GM10266 (cell line): ENCODE measurements at regions not wholly inside any gene's neighbourhood (a gene's known extent, or its start where the extent isn't known, plus 50 kb on each side); places are given as distances from the start of the nearest gene placed in this dataset.

Source experiments
- DNase-seq: peaks from one replicate; pipeline ENCODE4 v3.0.0; 2012; ENCODE audit errors: extremely low spot score
- TF ChIP-seq, protein P1 (sequence below): IDR thresholded peaks from 2 replicates; pipeline ENCODE4 v1.5.1; 2012; ENCODE audit warnings: mild to moderate bottlenecking, low read depth; ENCODE audit not compliant: control insufficient read depth, insufficient read depth; ENCODE audit errors: missing control alignments

DNA sequence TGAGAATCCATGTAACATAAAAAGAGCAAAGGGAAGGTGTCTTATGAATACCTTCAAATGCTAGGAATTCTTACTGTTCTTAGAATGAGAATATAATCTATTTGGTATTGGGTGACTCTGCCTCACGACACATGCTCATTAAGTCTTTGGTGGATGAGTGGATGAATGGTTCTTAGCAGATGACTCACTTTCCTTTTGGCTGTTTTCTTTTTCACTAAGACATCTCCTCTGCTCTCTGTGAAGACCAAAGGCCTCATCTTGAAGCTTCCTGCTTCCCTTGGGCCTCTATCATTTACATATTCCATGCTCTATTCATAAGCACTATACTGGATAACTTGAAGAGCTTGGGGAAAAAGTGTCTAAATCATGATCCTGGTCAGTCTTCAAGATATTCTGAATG, 468.1 kb downstream of the SPATA31D1 start:
- TF ChIP-seq, protein P1, sequence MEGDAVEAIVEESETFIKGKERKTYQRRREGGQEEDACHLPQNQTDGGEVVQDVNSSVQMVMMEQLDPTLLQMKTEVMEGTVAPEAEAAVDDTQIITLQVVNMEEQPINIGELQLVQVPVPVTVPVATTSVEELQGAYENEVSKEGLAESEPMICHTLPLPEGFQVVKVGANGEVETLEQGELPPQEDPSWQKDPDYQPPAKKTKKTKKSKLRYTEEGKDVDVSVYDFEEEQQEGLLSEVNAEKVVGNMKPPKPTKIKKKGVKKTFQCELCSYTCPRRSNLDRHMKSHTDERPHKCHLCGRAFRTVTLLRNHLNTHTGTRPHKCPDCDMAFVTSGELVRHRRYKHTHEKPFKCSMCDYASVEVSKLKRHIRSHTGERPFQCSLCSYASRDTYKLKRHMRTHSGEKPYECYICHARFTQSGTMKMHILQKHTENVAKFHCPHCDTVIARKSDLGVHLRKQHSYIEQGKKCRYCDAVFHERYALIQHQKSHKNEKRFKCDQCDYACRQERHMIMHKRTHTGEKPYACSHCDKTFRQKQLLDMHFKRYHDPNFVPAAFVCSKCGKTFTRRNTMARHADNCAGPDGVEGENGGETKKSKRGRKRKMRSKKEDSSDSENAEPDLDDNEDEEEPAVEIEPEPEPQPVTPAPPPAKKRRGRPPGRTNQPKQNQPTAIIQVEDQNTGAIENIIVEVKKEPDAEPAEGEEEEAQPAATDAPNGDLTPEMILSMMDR: no peak
- DNase-seq: no peak

DNA sequence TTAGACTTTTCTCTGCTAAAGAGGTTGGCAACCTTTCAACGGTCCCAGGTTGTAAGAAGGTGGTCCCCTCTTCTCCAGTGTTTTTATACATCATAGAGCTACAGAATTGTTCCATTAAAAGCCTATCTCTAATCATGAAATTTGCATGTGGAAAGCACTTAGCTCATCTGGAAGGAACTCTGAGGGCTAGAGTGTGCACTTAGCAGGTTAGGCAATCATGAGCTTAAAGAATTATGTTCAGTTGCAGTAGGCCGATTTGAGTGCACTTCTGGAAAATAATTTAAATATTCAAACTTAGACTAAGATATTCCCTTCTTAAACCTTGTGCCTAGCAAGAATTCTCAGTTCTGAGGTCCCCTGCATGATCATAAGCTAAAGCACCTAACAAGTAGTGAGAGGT, 468.7 kb downstream of the SPATA31D1 start:
- TF ChIP-seq, protein P1: no peak
- DNase-seq: no peak

DNA sequence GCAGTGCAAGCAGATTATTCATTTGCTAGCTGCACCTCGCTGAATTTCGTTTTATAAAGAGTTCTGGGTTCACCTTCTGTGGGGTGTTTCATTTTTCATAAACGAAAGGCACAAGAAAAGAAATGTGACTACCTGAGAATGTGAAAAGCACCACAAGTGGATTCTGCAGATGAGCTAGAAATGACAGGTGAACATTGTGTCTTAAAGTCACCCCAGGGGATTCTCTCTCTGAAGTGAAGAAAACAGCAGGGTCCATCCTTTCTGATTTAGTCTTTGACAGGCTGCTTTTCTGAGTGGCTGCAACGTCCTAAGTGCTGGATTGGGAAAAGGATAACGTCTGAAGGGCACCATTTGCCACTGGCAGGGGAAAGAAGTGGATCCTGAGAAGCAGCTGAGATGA, 469.3 kb downstream of the SPATA31D1 start:
- TF ChIP-seq, protein P1: no peak
- no peak for DNase-seq

DNA sequence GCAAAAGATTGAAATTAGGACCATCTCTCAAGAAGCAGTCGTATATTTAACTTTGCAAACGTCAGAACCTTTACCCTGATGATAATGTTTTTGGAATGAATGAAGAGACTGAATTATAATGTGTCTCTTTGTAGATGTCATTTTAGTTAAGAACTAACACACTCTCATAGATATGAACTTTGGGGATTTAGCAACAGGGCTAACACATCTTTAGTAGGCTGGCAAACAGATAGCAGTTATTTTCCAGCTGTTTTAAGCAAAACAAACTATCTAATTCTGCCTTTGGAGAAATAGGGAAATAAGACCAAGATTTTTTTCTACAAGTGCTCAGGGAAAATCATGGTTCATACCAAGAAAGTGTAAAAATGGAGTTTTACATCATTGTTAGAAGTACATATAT, 469.7 kb downstream of the SPATA31D1 start:
- no peak for DNase-seq
- TF ChIP-seq, protein P1: no peak

DNA sequence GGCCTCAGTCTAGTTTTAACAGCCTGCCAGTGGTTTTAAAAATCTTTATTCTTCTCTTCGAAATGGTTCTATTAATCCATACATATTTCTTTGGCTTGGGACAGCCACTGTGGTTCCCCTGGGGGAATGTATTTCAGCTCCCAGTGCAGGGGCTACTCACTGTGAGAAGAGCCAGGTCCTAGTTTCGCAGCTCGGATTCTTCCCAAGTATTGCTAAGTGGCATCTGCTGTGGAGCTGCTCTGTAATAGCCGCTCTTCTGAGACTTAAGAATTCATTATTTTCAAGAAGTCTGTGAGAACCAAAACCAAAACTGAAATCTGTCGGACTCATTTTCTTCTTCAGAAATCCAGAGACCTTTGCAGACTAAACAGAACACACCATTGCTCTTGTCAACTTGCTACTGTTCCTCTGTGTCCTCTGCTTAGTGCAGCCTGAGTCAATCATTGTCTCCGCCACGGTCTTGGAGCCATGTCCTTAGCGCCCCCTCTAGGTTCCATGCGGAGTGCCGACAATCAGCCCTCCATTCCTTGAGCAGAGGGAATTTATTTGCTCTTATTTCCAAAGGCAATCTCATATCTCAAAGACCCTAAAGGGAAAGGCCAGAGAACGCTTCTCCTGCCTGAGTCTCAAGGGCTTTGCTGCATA, 478.2 kb downstream of the SPATA31D1 start:
- TF ChIP-seq, protein P1: no peak
- DNase-seq: no peak

DNA sequence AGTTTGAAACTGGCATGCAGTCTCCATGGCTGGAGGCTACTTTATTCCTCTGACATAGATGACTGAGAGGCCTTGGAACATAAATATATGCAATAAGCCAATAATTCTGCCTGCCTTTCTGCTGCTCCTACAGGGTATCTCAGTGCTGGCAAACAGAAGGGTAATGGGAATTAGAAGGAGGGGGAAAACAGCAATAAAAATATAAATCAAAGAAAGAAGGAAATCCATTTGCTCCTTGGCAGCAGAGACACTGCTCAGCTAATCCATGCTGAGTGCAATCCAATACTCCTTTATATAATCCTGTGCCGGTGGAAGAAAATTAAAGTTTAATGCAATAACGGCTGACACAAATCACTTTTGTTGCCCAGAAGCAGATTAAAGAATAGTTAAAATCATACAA, 478.9 kb downstream of the SPATA31D1 start:
- DNase-seq: no peak
- TF ChIP-seq, protein P1: no peak

DNA sequence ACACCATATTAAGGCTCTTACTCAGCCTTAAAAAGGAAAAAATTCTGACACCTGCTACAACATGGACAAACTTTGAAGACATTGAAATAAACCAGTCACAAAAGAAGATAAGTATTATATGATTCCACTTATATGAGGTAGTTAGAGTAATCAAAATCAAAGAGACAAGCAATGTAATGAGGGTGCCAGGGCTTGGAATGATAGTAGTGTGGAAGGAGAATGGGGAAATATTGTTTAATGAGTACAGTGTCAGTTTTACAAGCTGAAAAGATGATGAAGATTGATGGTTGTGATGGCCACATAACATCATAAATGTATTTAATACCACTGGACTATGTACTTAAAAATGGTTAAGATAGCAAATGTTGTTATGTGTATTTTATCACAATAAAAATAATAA, 485.7 kb downstream of the SPATA31D1 start:
- DNase-seq: no peak
- TF ChIP-seq, protein P1: no peak
